Peyer's patch (tissue), 4 donors: ENCODE measurements at regions not wholly inside any gene's neighbourhood (a gene's known extent, or its start where the extent isn't known, plus 50 kb on each side); places are given as distances from the start of the nearest gene placed in this dataset.

ENCODE experiments used
- DNase-seq, 3 donors: peaks; one replicate each; pipeline ENCODE4 v3.0.0-alpha.2; 2017 to 2019
- H3K27ac ChIP-seq, 4 donors: fragments of 200-600 bp; sonication (generic); one replicate each; pipeline ENCODE4 v1.5.1; 2016 to 2019
- H3K27me3 ChIP-seq, 2 donors: fragments of 200-600 bp; sonication (generic); one replicate each; pipeline ENCODE4 v1.5.1; 2019
- H3K36me3 ChIP-seq, 3 donors: fragments of 200-600 bp; sonication (generic); one replicate each; pipeline ENCODE4 v1.5.1; 2016 to 2019
- H3K4me1 ChIP-seq, 4 donors: fragments of 200-600 bp; sonication (generic); one replicate each; pipeline ENCODE4 v1.5.1; 2016 to 2019
- H3K4me3 ChIP-seq, 4 donors: fragments of 200-600 bp; sonication (generic); 1 replicate in 3 of 4; 2 replicates in 1 of 4; pipeline ENCODE4 v1.5.1; 2016 to 2019; ENCODE audit warnings: mild to moderate bottlenecking in 1 of 4
- H3K9me3 ChIP-seq, 4 donors: fragments of 200-600 bp; sonication (generic); one replicate each; pipeline ENCODE4 v1.5.1; 2016 to 2019; ENCODE audit warnings: mild to moderate bottlenecking in 1 of 4
- POLR2A ChIP-seq, 2 donors: fragments of 450-650 bp; IDR thresholded peaks; one replicate each; pipeline ENCODE4 v1.5.1; 2017; ENCODE audit warnings: antibody characterized with exemption in 2 of 2, mild to moderate bottlenecking in 2 of 2, moderate library complexity in 2 of 2
- TF ChIP-seq, protein P1 (sequence below), 6 experiments: fragments of 450-650 bp in 4 of 6; fragments of 200-600 bp in 2 of 6; sonication (generic) in 1 of 6; IDR thresholded peaks; one replicate each; pipeline ENCODE4 v1.5.1; 2017 to 2019; ENCODE audit warnings: antibody characterized with exemption in 6 of 6, mild to moderate bottlenecking in 3 of 6, moderate library complexity in 1 of 6

DNA sequence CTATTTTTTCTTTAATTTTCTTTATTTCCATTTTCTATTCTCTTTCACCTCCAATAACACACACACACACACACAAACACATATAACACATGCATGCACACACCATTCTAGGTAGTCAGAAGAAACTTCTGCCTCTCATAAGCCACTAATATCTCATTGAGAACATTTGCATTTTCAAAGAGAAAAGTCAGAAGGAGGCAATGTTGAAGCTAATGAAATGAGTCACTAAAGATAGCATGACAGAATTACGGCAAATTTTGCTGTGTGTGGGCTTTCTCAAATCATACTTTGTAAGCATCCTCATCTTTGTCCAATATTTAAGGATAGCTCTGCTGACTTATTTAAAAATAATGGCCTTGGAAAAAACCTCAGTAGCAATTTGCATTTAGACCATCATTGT lies 291.3 kb downstream of the GUCY2F start:
- TF ChIP-seq, protein P1, sequence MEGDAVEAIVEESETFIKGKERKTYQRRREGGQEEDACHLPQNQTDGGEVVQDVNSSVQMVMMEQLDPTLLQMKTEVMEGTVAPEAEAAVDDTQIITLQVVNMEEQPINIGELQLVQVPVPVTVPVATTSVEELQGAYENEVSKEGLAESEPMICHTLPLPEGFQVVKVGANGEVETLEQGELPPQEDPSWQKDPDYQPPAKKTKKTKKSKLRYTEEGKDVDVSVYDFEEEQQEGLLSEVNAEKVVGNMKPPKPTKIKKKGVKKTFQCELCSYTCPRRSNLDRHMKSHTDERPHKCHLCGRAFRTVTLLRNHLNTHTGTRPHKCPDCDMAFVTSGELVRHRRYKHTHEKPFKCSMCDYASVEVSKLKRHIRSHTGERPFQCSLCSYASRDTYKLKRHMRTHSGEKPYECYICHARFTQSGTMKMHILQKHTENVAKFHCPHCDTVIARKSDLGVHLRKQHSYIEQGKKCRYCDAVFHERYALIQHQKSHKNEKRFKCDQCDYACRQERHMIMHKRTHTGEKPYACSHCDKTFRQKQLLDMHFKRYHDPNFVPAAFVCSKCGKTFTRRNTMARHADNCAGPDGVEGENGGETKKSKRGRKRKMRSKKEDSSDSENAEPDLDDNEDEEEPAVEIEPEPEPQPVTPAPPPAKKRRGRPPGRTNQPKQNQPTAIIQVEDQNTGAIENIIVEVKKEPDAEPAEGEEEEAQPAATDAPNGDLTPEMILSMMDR (IDR thresholded peaks at IDR 0.05) = no peak
- TF ChIP-seq POLR2A (IDR thresholded peaks at IDR 0.05) = no peak
- H3K27ac ChIP-seq = no peak overlapping the region
- H3K36me3 ChIP-seq = no peaks in the 10 kb centered on the region
- DNase-seq = no peak
- H3K4me1 ChIP-seq = no peaks in the 10 kb centered on the region
- no peaks in the 10 kb centered on the region for H3K9me3 ChIP-seq
- H3K4me3 ChIP-seq = no peak overlapping the region
- H3K27me3 ChIP-seq = no peaks in the 10 kb centered on the region

DNA sequence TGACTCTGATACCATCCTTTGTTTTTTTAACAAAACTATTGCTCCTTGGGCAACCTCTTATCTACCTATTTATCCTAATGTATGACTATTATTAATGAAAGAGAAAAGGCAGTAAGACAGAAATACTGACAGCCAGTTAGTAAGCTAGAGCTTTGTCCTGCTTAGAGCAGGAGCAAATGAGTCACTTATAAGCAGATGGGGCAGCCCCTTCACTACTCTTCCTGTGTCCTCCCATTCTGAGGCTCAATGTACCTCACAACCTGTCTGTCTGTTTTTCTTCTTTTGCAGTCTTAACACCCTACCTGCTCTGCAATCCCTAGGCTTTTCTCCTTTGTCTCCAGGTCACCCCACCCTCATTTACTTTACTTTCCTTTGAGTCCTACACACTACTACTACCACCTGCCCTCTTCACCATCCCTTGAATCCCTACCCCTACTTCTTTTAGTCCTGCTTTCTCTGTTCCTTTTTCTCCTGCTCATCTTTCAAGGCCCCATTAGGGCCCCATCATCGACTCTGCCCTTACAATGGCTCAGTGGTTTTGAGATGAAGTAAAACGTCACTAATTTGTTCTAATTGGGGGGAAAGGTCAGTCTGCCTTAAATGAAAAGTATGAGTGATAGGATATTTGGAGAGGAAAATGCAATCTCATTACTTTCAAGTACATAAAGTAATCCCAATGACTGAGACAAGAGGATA lies 294.3 kb downstream of the GUCY2F start:
- TF ChIP-seq, protein P1 (IDR thresholded peaks at IDR 0.05) = no peak
- no peak for TF ChIP-seq POLR2A (IDR thresholded peaks at IDR 0.05)
- no peaks in the 10 kb centered on the region for H3K4me1 ChIP-seq
- H3K36me3 ChIP-seq = no peaks in the 10 kb centered on the region
- H3K27me3 ChIP-seq = no peaks in the 10 kb centered on the region
- H3K4me3 ChIP-seq = no peak overlapping the region
- no peak overlapping the region for H3K27ac ChIP-seq
- H3K9me3 ChIP-seq = no peaks in the 10 kb centered on the region
- DNase-seq = no peak

GRCh38 chrX:109186939-109187338 lies 294.9 kb downstream of the GUCY2F start:
- Histone ChIP-seq H3K9me3 (no peaks in the 10 kb centered on the region), H3K4me3 (no peak overlapping the region), H3K4me1 (no peaks in the 10 kb centered on the region), H3K27me3 (no peaks in the 10 kb centered on the region), H3K27ac (no peak overlapping the region), H3K36me3 (no peaks in the 10 kb centered on the region)
- no peak for TF ChIP-seq POLR2A (IDR thresholded peaks at IDR 0.05)
- TF ChIP-seq, protein P1 (IDR thresholded peaks at IDR 0.05) = no peak
- no peak for DNase-seq

DNA sequence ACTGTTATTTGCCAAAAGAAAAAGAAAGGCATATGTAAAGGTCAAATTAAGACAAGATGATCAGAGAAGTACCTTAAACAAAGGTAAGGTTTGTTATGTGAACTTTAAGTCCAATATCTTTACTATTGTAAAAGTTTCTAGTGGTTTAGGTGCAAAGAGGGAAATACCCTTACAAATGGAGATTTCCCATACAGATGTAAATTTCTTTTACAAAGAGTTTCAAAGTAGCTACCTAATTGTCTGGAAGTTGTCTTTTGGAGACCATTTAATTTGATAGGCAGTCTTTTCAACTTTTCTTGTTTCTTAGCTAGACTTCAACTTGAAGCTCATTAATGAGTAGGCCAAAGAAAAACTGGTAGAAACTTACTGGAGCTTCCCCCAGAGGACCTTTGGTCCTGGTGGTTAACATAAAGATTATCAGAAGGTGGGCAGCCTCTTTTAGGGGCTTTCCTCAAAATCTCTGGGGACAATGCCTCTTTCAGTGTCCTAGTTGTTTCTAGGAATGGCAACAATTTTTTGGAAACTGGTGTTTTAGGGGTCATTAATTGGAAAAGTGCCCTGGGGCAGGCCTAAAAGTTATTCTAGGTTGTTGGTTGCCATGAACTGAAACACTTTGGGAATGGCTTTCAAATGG lies 297.3 kb downstream of the GUCY2F start:
- TF ChIP-seq, protein P1 (IDR thresholded peaks at IDR 0.05) = no peak
- no peak for TF ChIP-seq POLR2A (IDR thresholded peaks at IDR 0.05)
- Histone ChIP-seq H3K27ac (no peak overlapping the region), H3K9me3 (no peaks in the 10 kb centered on the region), H3K36me3 (no peaks in the 10 kb centered on the region), H3K4me1 (no peaks in the 10 kb centered on the region), H3K27me3 (no peaks in the 10 kb centered on the region), H3K4me3 (no peak overlapping the region)
- DNase-seq = no peak

- Histone ChIP-seq H3K27ac (no peak overlapping the region), H3K36me3 (no peaks in the 10 kb centered on the region), H3K4me1 (no peaks in the 10 kb centered on the region), H3K27me3 (no peaks in the 10 kb centered on the region), H3K4me3 (no peak overlapping the region), H3K9me3 (no peaks in the 10 kb centered on the region)
- no peak for DNase-seq
- TF ChIP-seq, protein P1 (IDR thresholded peaks at IDR 0.05) = no peak
- TF ChIP-seq POLR2A (IDR thresholded peaks at IDR 0.05) = no peak
Observed at GRCh38 chrX:109172091-109172602, 309.7 kb downstream of the GUCY2F start.
